CD4-positive, alpha-beta T cell treated with Interleukin-2 at 100 ng/mL for 4 hours (primary cell): ENCODE measurements at regions not wholly inside any gene's neighbourhood (a gene's known extent, or its start where the extent isn't known, plus 50 kb on each side); places are given as distances from the start of the nearest gene placed in this dataset.
"Not testable (repeated sequence)": the region's sequence is repeated elsewhere in the genome, so short reads cannot be mapped to it uniquely, and the experiment has no call there.

ENCODE experiments used
- DNase-seq: peaks from one replicate; pipeline ENCODE4 v3.0.0-alpha.2; 2020; ENCODE audit warnings: low spot score

GRCh38 chr2:166381-166780 lies 97.5 kb downstream of the SH3YL1 start:
- DNase-seq, result peak; percentile 22

GRCh38 chr2:165530-165929 lies 98.3 kb downstream of the SH3YL1 start:
- DNase-seq, result no peak

- no peak for DNase-seq
Observed at GRCh38 chr2:162473-163382, 101.1 kb downstream of the SH3YL1 start.

GRCh38 chr2:161729-162128 lies 102.1 kb downstream of the SH3YL1 start:
- DNase-seq, result no peak

GRCh38 chr2:151553-152334 lies 105.4 kb upstream of the FAM110C start:
- DNase-seq, result no peak

GRCh38 chr2:145407-145806 lies 99.1 kb upstream of the FAM110C start:
- no peak for DNase-seq

GRCh38 chr2:141611-142010 lies 95.3 kb upstream of the FAM110C start:
- DNase-seq, result no peak

- no peak for DNase-seq
Observed at GRCh38 chr2:136666-137065, 90.4 kb upstream of the FAM110C start.

GRCh38 chr2:133675-134593 lies 87.6 kb upstream of the FAM110C start:
- no peak for DNase-seq

- not testable (repeated sequence) for DNase-seq
Observed at GRCh38 chr2:126769-127168, 80.5 kb upstream of the FAM110C start.

- no peak for DNase-seq
Observed at GRCh38 chr2:124241-124880, 78.1 kb upstream of the FAM110C start.

- no peak for DNase-seq
Observed at GRCh38 chr2:116953-117352, 70.6 kb upstream of the FAM110C start.

- no peak for DNase-seq
Observed at GRCh38 chr2:115303-115702, 69.0 kb upstream of the FAM110C start.

- no peak for DNase-seq
Observed at GRCh38 chr2:114616-115015, 68.3 kb upstream of the FAM110C start.

GRCh38 chr2:109998-110397 lies 63.7 kb upstream of the FAM110C start:
- no peak for DNase-seq

GRCh38 chr2:108920-109809 lies 62.9 kb upstream of the FAM110C start:
- DNase-seq, result no peak

GRCh38 chr2:101016-101415 lies 54.7 kb upstream of the FAM110C start:
- no peak for DNase-seq
